HG03442 (cell line): ENCODE measurements at regions not wholly inside any gene's neighbourhood (a gene's known extent, or its start where the extent isn't known, plus 50 kb on each side); places are given as distances from the start of the nearest gene placed in this dataset.

Source experiments
- ATAC-seq: cut with Tn5 transposase; IDR thresholded peaks from one replicate; pipeline ENCODE4 v1.9.1; 2021; ENCODE audit warnings: mild to moderate bottlenecking, moderate library complexity; ENCODE audit not compliant: unreplicated experiment

DNA sequence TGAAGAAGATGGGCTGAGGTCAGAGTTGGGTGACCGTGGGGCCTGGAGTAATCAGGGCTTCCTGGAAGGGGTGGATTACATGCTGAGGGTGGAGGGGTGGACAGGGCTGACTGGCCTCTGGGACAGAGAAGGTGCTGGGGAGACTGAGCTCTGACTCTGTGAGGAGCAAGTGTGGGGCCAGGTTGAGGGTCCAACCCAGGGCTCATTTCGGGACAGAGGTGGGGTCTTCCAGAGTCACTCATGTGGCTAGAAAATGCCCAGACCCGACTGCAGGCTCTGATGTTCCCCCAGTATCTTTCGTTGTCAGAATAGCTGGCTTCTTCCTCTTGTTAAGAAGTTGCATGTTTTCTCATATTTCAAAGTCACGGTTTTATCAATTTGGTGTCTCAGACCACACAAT, 311.8 kb downstream of the PTPRU start:
- ATAC-seq = no peak

DNA sequence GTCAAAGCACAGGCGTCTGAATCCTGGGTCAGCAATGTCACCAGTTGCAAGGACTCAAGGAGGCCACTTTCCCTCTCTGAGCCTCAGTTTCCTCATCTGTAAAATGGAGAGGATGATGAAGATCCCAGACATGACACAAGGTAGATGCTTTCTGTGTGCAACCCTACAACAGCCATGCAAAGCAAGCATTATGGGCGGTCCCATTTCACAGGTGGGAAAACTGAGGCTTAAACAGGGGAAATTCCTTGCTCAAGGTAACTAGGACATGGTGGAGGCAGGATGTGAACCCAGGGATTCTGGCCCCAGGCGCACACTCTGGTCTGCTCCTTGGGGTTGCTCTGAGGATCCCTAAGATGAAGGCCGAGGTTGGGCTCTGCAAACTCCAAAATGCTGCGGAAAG, 311.0 kb downstream of the PTPRU start:
- ATAC-seq = no peak

- ATAC-seq = no peak
Observed at GRCh38 chr1:29546496-29546895, 310.2 kb downstream of the PTPRU start.

- no peak for ATAC-seq
Observed at GRCh38 chr1:29544406-29544805, 308.1 kb downstream of the PTPRU start.

- ATAC-seq = no peak
Observed at GRCh38 chr1:29543586-29543985, 307.3 kb downstream of the PTPRU start.

GRCh38 chr1:29542548-29542947, 306.2 kb downstream of the PTPRU start:
- ATAC-seq = no peak

DNA sequence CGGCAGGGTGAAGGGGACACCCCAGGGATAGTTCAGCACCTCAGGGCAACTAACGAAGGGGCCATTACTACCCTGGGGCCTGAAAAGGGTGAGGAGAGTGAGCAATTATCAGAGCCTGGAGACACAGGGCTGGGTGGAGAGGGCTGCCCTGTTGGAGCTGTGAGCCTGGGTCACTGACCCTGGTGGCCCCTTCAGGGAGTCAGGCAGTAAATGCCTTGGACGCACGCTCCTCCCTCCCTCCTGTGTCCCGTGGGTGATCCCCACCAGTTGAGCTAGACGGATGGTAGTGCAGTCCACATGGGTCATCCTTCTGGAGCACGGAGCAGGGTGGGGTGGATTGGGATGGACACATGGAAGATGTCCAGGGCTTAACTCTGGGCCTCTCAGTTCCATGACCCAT, 305.3 kb downstream of the PTPRU start:
- ATAC-seq = no peak

DNA sequence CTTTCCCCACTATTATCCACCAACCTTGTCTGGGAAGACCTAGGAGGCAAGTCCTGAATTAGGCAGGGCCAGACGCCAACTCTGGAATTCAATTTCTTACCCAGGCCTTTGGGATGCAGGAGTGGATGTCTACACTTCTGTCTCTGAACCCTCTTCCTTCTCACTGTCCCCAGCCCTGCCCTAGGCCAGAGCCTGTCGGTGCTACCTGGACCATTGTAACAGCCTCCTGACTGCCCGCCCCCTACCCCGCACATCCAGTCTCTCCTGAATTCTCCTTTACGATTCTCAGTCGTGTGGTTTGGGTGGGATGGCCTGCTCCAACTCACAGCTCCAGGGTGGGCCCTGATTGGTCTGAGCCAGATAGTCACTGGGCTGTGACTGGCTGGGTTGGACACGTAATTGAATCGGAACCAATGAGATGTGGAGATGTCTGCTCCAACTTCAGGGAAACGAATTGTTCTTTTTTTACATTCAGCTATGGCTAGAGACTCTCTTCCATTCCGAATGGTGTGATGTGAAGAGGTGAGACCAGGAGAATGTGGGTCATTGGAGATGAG, 304.6 kb downstream of the PTPRU start:
- no peak for ATAC-seq

- ATAC-seq = no peak
Observed at GRCh38 chr1:29539971-29540370, 303.6 kb downstream of the PTPRU start.

- ATAC-seq = no peak
Observed at GRCh38 chr1:29538586-29538985, 302.3 kb downstream of the PTPRU start.

DNA sequence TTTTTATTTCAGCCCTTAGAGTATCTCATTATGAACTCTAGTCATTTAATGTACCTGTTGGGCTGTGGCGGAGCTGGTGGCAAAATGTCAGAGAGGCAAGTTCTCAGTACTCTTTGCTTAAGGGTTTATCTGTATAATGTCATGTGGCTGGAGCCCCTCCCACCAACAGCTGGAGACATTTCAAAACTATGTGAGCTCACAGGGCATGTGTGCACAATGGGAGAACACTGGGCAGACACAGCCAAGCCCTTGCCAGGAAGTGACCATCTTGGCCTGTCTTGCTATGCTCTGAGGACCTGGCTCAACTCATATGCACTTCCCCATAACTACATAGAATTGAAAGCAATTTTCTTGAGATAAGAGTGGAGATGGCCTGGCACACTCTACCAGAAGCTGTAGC, 296.4 kb downstream of the PTPRU start:
- ATAC-seq = no peak

DNA sequence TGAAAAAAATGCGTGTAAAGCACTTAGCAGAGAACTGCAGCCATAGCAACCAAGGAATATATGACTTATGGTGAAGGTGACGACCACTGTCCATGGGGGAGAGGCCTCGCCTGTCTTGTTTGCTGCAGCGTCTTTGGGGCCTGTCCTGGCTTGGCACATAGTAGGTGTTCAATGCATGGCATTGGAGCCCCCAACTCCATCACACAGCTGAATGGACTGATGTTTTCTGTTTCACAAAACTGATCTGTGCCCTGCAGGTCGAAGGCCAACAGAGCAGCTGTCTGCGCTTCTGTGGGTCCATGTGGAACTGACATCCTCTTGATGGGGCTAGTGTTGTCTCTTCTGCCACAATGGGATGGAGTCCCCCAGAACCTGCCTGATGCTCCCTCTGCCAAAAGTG, 296.0 kb downstream of the PTPRU start:
- ATAC-seq = no peak

GRCh38 chr1:29531596-29531995, 295.3 kb downstream of the PTPRU start:
- ATAC-seq = no peak

- ATAC-seq = no peak
Observed at GRCh38 chr1:29529677-29530278, 293.5 kb downstream of the PTPRU start.

GRCh38 chr1:29527314-29528004, 291.1 kb downstream of the PTPRU start:
- ATAC-seq = no peak

DNA sequence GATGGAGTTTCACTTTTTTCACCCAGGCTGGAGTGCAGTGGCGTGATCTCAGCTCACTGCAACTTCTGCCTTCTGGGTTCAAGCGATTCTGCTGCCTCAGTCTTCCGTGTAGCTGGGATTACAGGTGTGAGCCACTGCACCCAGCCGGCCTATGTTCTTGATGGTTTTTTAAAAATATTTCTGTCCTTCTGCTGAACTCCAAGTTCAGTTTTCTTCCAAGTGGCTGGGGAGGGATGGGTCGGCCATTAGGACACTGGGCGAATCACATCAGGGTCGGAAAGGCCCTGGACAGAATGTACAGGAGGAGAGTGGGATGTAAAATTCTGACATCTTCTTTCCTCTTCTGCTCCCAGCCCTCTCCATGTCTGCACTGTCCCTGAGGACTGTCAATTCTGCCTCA, 289.6 kb downstream of the PTPRU start:
- ATAC-seq = no peak

- ATAC-seq = no peak
Observed at GRCh38 chr1:29524285-29525065, 288.2 kb downstream of the PTPRU start.

- ATAC-seq = no peak
Observed at GRCh38 chr1:29523576-29523975, 287.3 kb downstream of the PTPRU start.

DNA sequence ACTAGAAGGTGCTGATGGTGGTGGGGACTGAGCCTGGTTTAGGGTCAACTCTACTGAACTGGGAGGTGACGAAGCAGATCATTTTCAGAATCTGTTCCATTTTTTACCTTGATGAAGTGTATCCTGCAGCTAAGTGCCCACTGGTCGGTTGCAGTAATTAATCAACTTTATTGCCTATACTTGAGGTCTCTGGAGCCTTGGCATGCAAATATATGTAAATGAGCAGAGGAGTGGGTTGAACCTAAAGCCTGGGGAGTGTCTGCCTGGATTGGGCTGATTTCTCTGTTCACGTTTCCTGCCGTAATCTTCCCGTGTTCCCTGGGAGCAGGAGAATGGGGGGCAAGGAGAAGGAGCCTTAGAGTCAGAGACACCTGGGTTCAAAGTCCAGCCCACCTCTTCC, 286.8 kb downstream of the PTPRU start:
- ATAC-seq = no peak

GRCh38 chr1:29521811-29522580, 285.7 kb downstream of the PTPRU start:
- ATAC-seq = no peak

DNA sequence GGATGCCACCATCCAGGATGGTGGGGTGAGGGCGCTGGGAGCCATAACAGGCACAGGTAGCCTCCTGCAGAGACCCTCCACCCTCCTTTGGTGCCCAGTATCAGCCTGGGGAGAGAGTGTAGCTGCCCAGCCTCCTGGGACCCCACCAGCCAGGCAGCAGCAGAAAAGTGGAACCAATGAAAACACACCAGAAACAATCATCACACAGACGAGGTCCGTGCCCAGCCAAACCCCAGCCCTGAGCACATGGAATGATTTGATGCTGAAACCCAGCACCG, 285.1 kb downstream of the PTPRU start:
- ATAC-seq = no peak
